GM18511 (cell line): ENCODE measurements at regions not wholly inside any gene's neighbourhood (a gene's known extent, or its start where the extent isn't known, plus 50 kb on each side); places are given as distances from the start of the nearest gene placed in this dataset.
"Not testable (repeated sequence)": the region's sequence is repeated elsewhere in the genome, so short reads cannot be mapped to it uniquely, and the experiment has no call there.

Experiments
- ATAC-seq: cut with Tn5 transposase; IDR thresholded peaks from one replicate; pipeline ENCODE4 v1.9.1; 2021; ENCODE audit warnings: mild to moderate bottlenecking, moderate library complexity; ENCODE audit not compliant: unreplicated experiment

DNA sequence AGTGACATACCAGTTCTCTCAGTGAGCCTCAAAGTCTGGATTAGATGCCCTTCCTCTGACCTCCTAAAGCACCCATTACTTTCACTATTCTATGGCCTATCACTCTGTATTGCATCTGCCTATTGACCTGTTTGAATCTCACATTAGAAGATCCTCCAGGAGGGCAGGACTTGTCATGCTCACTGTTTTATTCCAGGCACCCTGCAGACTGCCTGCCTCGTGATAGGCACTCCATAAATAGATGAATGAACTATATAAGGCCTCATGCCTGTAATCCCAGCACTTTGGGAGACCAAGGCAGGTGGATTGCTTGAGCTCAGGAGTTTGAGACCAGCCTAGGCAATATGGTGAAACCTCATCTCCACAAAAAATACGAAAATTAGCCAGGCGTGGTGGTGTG is 160.1 kb upstream of the CADM1 start:
- ATAC-seq = no peak

DNA sequence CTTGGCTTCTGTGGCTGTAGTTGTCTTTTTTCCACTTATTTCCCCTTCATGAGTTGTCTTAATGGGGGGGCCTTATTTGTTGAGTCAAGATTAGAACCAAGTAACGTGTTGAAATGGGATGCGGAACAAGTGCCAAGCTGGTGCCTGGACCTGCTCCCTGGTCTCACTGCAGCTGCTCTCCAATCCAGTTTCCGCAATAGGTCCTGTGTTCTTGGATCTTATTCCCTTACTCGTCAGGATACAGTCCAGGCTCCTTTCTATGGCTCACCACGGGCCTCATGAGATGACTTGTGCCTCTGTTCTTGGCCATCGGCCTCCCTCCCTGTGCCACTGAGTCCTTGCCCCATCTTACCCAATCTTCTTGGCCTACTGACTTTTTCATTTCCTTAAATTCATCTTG is 159.6 kb upstream of the CADM1 start:
- no peak for ATAC-seq

DNA sequence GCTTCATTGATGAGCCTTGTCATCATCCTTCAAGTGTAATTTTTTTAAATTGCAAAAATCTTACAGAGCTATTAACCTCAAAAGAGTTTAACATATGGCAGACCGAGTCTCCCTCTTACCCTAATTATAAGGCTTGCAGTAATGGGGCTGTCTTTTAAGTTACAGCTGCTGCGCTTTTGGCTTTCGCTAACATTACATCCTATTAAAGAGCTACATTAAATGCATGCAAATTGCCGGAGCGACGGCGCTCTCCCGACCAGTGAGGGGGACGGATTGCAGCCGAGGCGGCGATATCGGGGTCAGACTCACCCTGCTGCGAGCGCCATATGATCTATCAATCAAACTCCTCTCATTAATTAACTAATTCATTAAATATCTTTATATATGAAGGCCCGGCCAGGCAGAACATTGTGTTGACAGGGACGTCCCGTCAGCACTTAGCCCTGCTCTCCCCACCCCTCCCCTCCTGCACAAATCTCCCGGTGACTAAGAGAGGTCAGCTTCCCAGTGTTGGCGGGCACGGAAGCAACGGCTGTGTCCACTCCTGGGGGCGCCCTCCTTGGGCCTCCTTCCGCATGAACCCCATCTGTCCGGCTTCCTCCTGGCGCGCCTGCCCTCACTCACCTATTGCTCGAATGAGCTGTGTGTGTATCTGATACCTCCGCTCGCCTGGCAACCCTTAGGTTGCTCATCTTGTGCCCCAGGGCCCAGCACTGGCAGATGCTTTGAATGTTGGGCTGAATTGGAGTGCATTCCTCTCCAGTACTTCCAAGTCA is 156.0 kb upstream of the CADM1 start:
- no peak for ATAC-seq

DNA sequence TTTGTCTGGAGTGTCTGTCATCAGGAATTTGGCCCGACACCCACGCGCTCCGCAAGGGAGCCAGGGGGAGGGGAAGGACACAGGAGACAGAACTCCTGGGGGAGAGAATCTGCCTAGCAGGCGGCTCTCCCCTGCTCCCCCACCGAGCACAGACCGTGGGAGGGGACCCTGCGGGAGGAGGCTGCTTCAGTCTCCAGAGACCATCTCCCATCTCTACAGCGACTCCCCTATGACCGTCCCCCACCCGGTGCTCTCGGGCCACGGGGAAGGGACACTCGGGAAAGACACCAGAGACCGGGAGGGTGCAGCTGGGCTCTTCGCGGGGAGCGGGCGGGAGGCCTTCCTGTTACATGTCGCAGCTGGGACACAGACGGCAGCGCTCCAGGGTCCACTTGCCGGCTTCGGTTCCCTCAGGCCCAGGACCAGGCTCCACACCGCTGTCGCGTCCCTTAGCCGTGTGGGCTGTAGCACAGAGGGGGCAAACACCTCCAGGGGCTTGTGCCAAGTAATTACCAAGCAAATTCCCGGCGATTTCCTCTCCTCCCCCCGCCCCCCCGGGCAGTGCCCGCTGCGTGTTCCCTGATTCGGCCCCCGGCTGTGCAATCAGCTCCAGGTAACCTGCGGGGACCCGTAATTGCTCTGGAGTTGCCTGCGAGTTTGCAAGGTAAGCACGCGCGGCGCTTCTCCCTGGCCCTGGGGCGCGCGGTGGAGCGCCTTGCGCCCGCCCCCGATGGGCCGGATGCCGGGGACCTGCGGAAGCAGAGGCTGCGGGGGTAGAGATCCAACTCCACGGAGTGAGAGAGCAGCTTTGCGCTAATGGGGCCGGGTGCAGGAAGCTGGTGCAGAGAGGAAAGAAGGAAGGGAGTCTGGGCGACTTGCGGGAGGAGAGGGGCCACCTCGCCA is 155.1 kb upstream of the CADM1 start:
- ATAC-seq = no peak

DNA sequence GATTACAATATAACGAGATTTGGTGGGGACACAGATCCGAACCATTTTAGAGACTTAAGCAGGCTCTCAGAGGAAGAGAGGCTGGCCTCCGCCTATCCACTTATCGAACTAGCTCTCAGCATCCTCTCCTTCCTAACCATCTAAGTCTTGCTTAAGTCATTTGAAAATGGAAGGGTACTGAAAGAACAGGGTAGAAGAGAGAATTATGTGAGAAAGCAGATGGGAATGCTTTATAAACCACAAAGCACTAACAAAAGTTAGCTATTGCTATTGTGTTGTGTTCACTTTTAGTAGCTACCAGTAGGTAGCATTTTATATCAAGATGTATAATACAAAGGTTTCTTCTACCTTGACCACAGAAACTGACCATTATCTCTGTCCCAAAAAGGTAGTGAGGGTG is 153.4 kb upstream of the CADM1 start:
- ATAC-seq = no peak

DNA sequence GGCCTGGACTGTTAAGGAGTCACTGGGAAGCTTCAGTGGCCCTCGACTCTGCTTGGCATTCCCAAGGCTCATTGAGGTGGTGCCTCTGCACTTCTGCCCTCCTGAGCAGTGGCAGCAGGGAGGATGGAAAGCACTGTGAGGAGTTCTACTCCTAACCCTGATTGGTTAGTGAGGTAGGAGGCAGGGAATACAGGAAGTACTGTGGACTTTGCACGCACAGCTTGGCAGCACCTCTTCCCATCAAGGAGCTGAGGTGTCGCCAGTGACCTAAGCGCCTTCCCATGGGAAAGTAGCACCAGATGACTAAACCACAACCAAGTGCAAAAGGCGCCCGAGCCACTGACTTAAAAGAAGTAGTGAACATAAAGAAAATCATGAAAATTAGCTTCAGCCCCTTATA is 152.5 kb upstream of the CADM1 start:
- no peak for ATAC-seq

DNA sequence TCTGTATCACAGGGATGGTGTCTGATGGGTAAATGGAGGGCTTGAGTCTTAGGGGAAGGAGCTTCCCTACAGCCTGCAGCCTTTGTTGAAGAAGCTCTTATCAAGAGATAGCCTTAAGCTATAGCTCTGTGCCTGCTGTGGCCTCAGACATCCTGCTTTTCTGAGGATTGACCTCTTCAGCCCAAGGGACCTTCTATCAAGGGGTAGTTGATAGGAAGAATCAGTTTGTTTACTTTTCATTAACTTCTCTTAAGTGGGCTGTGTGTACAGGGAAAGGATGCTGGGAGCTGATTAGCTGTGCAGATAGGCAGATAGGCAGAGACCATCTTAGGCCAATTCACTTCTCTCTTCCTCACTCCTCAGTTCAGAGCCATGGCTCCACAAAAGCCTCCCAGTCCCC is 151.8 kb upstream of the CADM1 start:
- no peak for ATAC-seq

DNA sequence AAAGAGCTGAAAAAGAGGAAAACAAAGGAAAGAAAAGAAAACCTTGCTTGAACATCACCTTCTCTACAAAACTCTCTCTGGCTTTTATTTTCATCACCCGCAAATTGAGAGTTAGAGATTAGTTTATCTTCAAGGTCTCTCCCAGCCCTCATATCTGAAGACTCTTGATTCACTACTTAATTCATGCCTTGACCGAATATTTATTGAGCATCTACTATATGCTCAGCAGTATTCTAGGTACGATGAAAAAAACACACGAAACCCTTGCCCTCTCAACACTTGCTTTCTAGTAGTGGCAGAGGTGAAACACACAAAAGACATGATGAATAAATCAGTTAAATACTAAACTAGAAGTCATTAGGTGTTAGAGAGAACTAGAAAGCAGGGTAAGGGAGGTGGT is 150.6 kb upstream of the CADM1 start:
- no peak for ATAC-seq

DNA sequence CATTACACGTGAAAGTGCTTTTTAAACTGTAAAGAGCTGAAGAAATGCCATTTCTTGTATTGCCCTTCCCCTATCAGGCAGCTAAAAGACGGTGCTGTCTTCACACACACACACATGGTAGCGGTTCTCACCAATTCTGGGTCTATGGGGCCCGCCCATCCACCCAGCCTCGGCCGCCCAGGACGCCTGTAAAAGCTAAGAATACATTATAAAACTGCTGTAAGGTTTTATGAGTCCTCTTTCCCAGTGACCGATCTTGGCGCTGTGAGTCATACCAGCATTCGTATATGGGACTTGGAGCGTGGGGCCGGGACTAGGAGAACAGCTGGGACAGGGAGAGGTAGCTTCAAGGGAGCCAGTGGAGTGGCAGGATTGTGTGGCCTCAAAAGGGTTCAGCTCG is 149.7 kb upstream of the CADM1 start:
- no peak for ATAC-seq

DNA sequence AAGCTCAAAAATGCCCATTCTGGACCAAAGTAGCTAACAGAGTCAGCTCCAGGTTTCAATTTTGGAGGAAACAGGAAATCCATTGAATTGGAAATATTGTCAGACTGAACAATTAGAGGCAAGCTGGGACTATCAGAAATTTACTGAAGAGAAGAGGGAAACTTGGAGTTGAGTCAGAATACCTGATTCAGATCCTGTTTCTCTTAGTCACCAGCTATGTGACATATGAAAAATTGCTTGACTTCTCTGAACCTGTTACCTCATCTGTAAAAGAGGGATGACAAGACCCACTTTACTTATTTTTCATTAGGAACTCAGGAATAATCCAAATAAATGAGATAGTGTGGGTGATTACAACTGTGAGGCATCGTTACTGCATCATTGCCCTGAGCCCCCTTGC is 148.9 kb upstream of the CADM1 start:
- ATAC-seq = no peak

DNA sequence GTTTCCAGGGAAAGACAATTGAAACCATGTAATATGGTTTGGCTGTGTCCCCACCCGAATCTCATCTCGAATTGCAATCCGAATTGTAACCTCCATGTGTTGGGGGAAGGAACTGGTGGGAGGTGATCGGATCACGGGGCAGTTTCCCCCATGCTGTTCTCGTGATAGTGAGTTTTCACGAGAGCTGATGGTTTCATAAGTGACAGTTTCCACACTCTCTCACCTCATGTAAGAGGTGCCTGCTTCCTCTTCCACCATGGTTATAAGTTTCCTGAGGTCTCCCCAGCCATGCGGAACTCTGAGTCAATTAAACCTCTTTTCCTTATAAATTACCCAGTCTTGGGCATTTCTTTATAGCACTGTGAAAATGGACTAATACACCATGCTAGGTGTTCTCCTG is 148.3 kb upstream of the CADM1 start:
- ATAC-seq = no peak

DNA sequence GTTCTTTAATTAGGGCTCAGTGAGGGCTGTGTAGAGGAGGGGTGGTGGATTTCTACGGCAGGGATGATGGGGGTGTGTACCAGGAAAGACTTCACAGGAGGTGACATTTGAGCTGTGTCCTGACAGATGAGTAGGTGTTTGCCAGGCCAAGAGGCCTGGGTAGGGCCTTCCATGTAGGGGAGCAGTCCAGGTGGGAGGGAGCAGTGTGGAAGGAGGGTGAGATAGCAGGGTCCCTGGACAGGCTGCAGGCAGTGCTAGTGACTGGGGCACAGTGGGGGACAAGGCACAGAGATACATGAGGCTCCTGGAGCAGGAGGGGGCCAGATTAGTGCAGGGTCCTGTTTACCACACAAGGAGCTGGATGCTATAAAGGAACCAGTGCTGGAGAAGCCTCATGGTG is 147.9 kb upstream of the CADM1 start:
- no peak for ATAC-seq

DNA sequence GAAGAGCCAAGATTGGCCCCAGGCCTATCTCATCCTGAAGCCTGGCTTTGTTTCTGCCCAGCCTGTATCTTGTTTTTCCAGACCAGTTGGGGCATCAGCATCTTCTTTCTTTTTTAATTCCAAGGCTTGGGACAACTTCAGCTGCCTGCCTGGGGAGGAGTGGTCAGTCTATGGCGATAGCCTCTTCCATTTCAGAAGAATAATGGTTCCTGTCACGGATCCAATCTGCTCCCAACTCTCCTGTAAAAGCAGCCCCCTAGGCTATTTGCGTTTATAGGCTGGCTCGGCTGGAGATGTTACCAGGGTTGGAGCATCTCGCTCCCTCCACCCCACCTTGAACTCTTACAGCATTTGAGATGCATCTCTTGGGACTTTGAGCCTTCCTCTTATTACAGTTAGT is 145.2 kb upstream of the CADM1 start:
- no peak for ATAC-seq

DNA sequence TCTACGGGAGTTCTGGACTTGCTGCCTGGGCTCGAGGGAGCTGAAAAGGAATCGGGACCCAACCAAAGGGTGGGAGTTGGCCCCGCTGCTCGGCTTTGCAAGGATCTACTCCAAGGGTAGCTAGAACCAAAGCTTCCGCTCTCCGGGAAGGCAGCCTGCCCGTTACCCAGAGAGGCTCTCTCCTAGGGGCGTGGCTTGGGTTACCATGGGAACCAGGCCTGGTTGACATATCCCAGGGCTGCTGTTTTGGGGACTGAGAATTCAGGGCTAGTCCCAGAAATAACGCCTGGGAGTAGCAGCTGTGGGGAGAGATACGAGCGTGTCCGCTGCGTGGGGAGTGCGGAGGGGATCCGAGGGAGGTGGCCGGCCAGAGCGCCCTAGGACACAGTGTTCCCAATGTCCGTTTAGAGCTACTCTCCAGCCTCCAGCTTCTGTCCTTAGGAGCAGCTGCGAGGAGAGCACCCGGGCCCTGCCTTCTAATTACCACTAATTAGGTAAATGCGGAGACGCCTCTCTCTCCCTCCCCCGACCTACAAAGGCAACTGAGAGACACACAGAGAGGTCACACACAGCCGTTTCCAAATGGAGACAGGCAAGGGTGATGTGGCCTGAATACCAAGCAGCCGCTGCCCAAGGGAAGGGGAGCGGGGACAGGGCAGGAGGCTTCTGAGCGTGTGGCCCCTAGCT is 141.6 kb upstream of the CADM1 start:
- ATAC-seq = no peak

DNA sequence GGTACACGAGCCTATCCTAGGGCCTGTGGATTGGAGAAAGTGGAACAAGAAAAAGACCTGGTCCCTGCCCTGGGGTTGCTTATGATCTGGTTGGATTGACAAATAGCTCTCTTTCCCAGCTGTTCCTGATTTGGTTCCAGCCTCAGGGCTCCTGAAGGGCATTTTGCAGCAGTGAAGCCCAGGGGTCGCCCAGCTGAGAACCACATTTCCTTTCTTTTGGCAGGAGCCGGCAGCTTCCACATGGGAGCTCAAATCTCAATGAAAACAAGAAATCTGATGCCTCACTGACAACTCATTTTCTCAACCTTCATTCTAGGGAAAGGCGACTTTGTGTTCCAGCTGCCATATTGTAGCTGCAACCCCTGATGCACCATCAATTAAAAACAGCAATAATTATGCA is 140.6 kb upstream of the CADM1 start:
- no peak for ATAC-seq

DNA sequence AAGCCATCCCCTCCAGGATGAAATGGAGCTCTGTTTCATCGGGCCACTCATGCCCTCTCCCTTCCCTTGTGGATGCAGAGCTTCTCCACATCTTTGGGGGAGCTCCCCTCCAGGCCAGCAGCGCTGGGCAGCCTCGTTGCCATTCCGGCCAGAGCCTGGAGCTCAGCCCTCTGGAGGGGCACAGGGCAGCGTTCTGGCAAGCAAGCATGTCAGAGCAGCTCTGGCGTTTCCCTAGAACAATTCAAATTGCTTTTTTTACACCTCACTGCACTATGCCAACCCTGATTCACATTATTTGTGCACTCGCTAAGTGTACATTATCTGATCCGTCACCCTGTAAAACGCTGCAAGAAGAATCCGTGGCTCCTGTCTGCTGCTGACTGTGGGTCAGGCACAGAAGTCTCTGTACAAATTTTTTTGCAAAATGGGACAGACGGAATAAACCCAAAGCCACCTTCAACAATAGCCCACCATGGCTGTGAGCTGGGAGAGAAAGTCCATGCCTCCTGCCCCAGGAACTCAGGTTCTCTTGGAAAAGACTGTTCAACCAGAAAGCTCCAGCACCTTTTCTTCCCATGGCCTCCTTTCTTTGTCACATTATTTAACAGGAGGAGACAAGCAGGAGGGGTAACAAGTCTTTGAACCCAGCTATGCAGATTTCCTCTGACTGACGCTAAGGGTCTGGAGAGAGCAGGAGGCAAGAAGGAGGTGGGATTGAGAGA is 139.5 kb upstream of the CADM1 start:
- ATAC-seq = no peak

DNA sequence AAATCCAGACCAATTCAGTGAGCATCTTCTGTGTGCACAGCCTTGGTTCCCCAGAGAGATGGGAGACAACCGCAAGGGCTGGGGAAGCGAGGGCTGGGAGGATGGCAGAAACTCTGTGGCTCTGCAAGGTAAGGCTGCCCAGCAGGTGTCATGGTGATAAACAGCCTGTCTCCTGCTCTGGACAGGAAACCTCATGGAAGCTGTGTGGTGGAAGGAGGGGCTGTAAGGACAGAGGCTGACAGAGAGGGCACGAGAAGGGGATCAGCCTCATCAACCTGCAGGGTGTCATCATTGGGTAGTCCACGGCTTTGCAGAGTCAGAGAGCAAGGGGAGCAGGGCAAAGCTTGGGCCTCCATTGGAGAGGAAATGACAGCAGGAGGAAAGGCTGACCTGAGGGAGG is 138.4 kb upstream of the CADM1 start:
- ATAC-seq = no peak

DNA sequence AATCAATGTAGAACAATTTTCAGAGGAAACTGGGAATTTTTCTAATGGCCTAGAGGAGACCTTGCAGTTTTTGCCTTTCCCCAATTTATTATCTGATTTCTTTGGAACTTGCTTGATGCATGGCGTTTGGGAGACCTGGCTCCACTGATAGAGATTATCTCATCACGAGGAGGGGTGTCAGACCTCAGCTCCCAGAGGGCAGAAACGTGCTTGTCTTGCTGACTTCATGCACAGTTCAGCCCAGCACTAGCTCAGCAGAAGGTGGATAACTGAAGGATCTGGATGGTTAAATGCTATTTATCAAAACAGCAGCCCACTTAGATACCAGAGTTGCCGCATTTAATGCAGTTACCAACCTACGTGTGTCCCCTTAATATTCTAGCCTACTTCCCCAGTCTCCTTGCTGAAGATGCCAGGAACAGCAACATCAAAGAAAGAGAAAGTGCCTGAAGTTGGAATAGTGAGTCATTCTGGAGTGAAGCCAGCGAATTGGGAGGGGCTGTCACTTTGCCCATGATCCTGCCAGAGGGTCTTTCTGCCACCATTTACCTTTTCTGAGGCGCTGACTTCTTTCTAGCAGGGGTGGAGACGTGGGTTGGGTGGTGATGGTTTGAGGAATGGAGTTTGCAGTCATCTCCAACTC is 133.5 kb upstream of the CADM1 start:
- ATAC-seq = no peak

DNA sequence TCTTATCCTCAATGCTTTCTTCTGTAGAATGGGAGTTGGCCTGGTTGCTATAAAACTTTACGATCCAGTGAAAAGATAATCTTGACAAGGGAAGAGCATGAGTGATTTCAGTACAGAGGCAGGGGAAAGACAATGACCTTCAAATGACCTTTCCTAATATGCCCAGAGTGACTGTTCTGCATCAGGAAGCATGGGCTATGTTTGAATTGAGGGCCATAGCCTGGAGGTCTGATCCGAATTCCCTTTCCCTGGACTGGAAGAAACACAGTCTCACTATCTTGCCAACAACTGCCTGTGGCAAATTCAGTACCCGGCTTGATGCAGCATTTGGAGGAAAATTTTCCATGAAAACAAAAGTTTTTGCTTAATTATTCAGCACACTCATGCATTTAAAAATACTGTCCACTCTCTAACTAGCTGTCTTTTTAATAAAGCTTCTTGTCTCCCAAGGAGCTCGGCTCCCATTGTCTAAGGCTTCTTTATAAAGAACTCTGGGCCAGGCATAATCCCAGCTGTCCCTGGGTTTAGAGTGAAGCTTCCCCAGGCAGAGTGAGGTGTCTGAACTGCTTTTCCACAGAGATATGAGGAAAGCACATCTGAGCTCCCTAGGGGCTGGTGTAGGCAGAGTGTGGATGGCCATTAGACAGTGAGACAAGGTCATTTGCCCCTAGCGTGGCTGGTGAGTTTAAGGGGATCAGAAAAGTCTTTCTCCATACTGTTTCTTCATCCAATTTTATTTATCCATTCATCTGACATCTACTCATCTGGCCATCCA is 132.7 kb upstream of the CADM1 start:
- ATAC-seq = no peak

DNA sequence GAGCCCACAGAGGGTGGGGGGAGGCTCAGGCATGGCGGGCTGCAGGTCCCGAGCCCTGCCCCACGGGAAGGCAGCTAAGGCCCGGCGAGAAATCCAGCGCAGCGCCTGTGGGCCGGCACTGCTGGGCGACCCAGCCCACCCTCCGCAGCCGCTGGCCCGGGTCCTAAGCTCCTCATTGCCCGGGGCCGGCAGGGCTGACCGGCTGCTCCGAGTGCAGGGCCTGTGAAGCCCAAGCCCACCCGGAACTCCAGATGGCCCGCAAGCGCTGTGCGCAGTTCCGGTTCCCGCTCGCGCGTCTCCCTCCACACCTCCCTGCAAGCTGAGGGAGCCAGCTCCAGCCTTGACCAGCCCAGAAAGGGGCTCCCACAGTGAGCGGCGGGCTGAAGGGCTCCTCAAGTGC is 129.8 kb upstream of the CADM1 start:
- not testable (repeated sequence) for ATAC-seq
